Neural cell (in vitro differentiated cells): ENCODE measurements at regions not wholly inside any gene's neighbourhood (a gene's known extent, or its start where the extent isn't known, plus 50 kb on each side); places are given as distances from the start of the nearest gene placed in this dataset.
A peak's percentile ranks its signal among the peaks of the same experiment; 100 is the strongest.

Experiments
- CTCF ChIP-seq: fragments of 450-650 bp; IDR thresholded peaks from 2 replicates; pipeline ENCODE4 v1.5.1; 2014; ENCODE audit warnings: antibody characterized with exemption, mild to moderate bottlenecking, moderate library complexity; ENCODE audit not compliant: poor library complexity, severe bottlenecking
- EP300 ChIP-seq: fragments of 450-650 bp; conservative IDR thresholded peaks from 2 replicates; pipeline ENCODE4 v1.6.1; 2014; ENCODE audit warnings: antibody characterized with exemption, mild to moderate bottlenecking, moderate library complexity; ENCODE audit not compliant: poor library complexity, severe bottlenecking
- EZH2 ChIP-seq: fragments of 200-600, 300-800 bp; shearing (Covaris generic), sonication (generic); IDR thresholded peaks from 2 replicates; pipeline ENCODE4 v1.6.1; 2014; ENCODE audit warnings: antibody characterized with exemption, low read length, borderline replicate concordance, mild to moderate bottlenecking; ENCODE audit not compliant: insufficient read depth, poor library complexity, severe bottlenecking
- POLR2AphosphoS5 ChIP-seq: IDR thresholded peaks from 2 replicates; pipeline ENCODE4 v1.6.1; 2012
- RAD21 ChIP-seq: fragments of 450-650 bp; conservative IDR thresholded peaks from 2 replicates; pipeline ENCODE4 v1.6.1; 2014; ENCODE audit warnings: antibody characterized with exemption, mild to moderate bottlenecking, moderate library complexity
- REST ChIP-seq: IDR thresholded peaks from 2 replicates; pipeline ENCODE4 v1.6.1; 2012; ENCODE audit warnings: borderline replicate concordance
- TAF1 ChIP-seq: IDR thresholded peaks from 2 replicates; pipeline ENCODE4 v1.6.1; 2012; ENCODE audit warnings: low read depth

- TF ChIP-seq CTCF (no peak), TAF1 (no peak), REST (no peak), EP300 (peak; percentile 78), EZH2 (no peak), POLR2AphosphoS5 (peak; percentile 69), RAD21 (peak; percentile 29)
Measured at GRCh38 chr16:80045861-80046260, 445.3 kb upstream of the MAF start.
